ENCODE measurements at regions not wholly inside any gene's neighbourhood (a gene's known extent, or its start where the extent isn't known, plus 50 kb on each side); places are given as distances from the start of the nearest gene placed in this dataset.

- Mint-ChIP-seq H3K4me3 (ENCODE audit: low read depth) (no peak overlapping the region), H3K36me3 (ENCODE audit: insufficient read depth) (no peaks in the 10 kb centered on the region), H3K4me1 (ENCODE audit: low read depth) (peaks cover 1% of the 10 kb centered on the region), H3K27ac (no peak overlapping the region), H3K27me3 (no peaks in the 10 kb centered on the region), H3K9me3 (ENCODE audit: low read depth) (peaks cover 10% of the 10 kb centered on the region)
- no peak for DNase-seq (ENCODE audit: low spot score, unreplicated experiment)
- no peak for TF ChIP-seq CTCF (IDR thresholded peaks at IDR 0.05; ENCODE audit: unreplicated experiment)
Measured at GRCh38 chr3:94734206-94734605, 671.3 kb downstream of the NSUN3 start.

- no peak for DNase-seq (ENCODE audit: low spot score, unreplicated experiment)
Measured at GRCh38 chr3:94735354-94735753, 672.5 kb downstream of the NSUN3 start.

GRCh38 chr3:94737116-94737515, 674.3 kb downstream of the NSUN3 start:
- H3K4me3 Mint-ChIP-seq (ENCODE audit: low read depth): no peak overlapping the region
- peaks cover 1% of the 10 kb centered on the region for H3K9me3 Mint-ChIP-seq (ENCODE audit: low read depth)
- H3K27me3 Mint-ChIP-seq: no peaks in the 10 kb centered on the region
- DNase-seq (ENCODE audit: low spot score, unreplicated experiment): no peak
- peaks cover 1% of the 10 kb centered on the region for H3K4me1 Mint-ChIP-seq (ENCODE audit: low read depth)
- no peaks in the 10 kb centered on the region for H3K36me3 Mint-ChIP-seq (ENCODE audit: insufficient read depth)
- TF ChIP-seq CTCF (IDR thresholded peaks at IDR 0.05; ENCODE audit: unreplicated experiment): no peak
- no peak overlapping the region for H3K27ac Mint-ChIP-seq

More at GRCh38 chr3:94735354-94735753, 672.5 kb downstream of the NSUN3 start:
- H3K36me3 Mint-ChIP-seq (ENCODE audit: insufficient read depth): no peaks in the 10 kb centered on the region
- H3K27me3 Mint-ChIP-seq: no peaks in the 10 kb centered on the region
- no peak overlapping the region for H3K27ac Mint-ChIP-seq
- H3K4me1 Mint-ChIP-seq (ENCODE audit: low read depth): peaks cover 1% of the 10 kb centered on the region
- H3K4me3 Mint-ChIP-seq (ENCODE audit: low read depth): no peak overlapping the region
- peaks cover 7% of the 10 kb centered on the region for H3K9me3 Mint-ChIP-seq (ENCODE audit: low read depth)
- no peak for TF ChIP-seq CTCF (IDR thresholded peaks at IDR 0.05; ENCODE audit: unreplicated experiment)

GRCh38 chr3:94739420-94739819, 676.6 kb downstream of the NSUN3 start:
- Mint-ChIP-seq H3K27ac (no peak overlapping the region), H3K4me3 (ENCODE audit: low read depth) (no peak overlapping the region), H3K27me3 (no peaks in the 10 kb centered on the region), H3K36me3 (ENCODE audit: insufficient read depth) (no peaks in the 10 kb centered on the region), H3K4me1 (ENCODE audit: low read depth) (no peaks in the 10 kb centered on the region), H3K9me3 (ENCODE audit: low read depth) (peaks cover 11% of the 10 kb centered on the region)
- no peak for TF ChIP-seq CTCF (IDR thresholded peaks at IDR 0.05; ENCODE audit: unreplicated experiment)
- DNase-seq (ENCODE audit: low spot score, unreplicated experiment): no peak

GRCh38 chr3:94758751-94759150, 695.9 kb downstream of the NSUN3 start:
- no peaks in the 10 kb centered on the region for H3K27me3 Mint-ChIP-seq
- no peak for DNase-seq (ENCODE audit: low spot score, unreplicated experiment)
- no peaks in the 10 kb centered on the region for H3K36me3 Mint-ChIP-seq (ENCODE audit: insufficient read depth)
- no peak for TF ChIP-seq CTCF (IDR thresholded peaks at IDR 0.05; ENCODE audit: unreplicated experiment)
- peaks cover 9% of the 10 kb centered on the region for H3K9me3 Mint-ChIP-seq (ENCODE audit: low read depth)
- H3K4me1 Mint-ChIP-seq (ENCODE audit: low read depth): no peaks in the 10 kb centered on the region
- no peak overlapping the region for H3K4me3 Mint-ChIP-seq (ENCODE audit: low read depth)
- H3K27ac Mint-ChIP-seq: no peak overlapping the region

Data from progenitor cell of endocrine pancreas (in vitro differentiated cells).